Adrenal gland (tissue), 5 donors: ENCODE measurements at regions not wholly inside any gene's neighbourhood (a gene's known extent, or its start where the extent isn't known, plus 50 kb on each side); places are given as distances from the start of the nearest gene placed in this dataset.

Source experiments
- CTCF ChIP-seq, 6 experiments: fragments of 450-650 bp in 4 of 6; fragments of 200-600 bp in 2 of 6; sonication (generic) in 1 of 6; IDR thresholded peaks; 1 replicate in 5 of 6; 2 replicates in 1 of 6; pipeline versions ENCODE4 v1.5.1 to v1.8.0; 2016 to 2021; ENCODE audit warnings: antibody characterized with exemption in 6 of 6, mild to moderate bottlenecking in 2 of 6, moderate library complexity in 1 of 6
- POLR2A ChIP-seq, 2 donors: fragments of 450-650 bp; IDR thresholded peaks; one replicate each; pipeline ENCODE4 v1.6.1; 2017; ENCODE audit warnings: antibody characterized with exemption in 2 of 2, mild to moderate bottlenecking in 2 of 2, moderate library complexity in 1 of 2
- donor health status: DM: no; HTN: no; CAD: no.

- TF ChIP-seq CTCF (IDR thresholded peaks at IDR 0.05), result no peak
- TF ChIP-seq POLR2A (IDR thresholded peaks at IDR 0.05), result no peak
Observed at GRCh38 chr5:51109786-51110410, 273.4 kb upstream of the ISL1 start.
